KMS-11 (cell line): ENCODE measurements at regions not wholly inside any gene's neighbourhood (a gene's known extent, or its start where the extent isn't known, plus 50 kb on each side); places are given as distances from the start of the nearest gene placed in this dataset.
"Not testable (repeated sequence)": the region's sequence is repeated elsewhere in the genome, so short reads cannot be mapped to it uniquely, and the experiment has no call there.

ENCODE experiments used
- H2AFZ ChIP-seq: fragments of 200-600 bp; sonication (generic); 2 replicates; pipeline ENCODE4 v1.6.1; 2016; ENCODE audit warnings: antibody characterized with exemption, mixed run types, low read depth
- H3K27ac ChIP-seq: fragments of 200-600 bp; sonication (generic); 2 replicates; pipeline ENCODE4 v1.6.1; 2016; ENCODE audit warnings: mild to moderate bottlenecking, mixed run types
- H3K27me3 ChIP-seq: fragments of 200-600 bp; sonication (generic); 2 replicates; pipeline ENCODE4 v1.6.1; 2017; ENCODE audit warnings: mild to moderate bottlenecking, low read depth, mixed run types, moderate library complexity; ENCODE audit not compliant: insufficient read depth
- H3K36me3 ChIP-seq: fragments of 200-600 bp; sonication (generic); 2 replicates; pipeline ENCODE4 v1.6.1; 2017; ENCODE audit warnings: mild to moderate bottlenecking, mixed run types; ENCODE audit not compliant: insufficient read depth
- H3K4me1 ChIP-seq: fragments of 200-600 bp; sonication (generic); 2 replicates; pipeline ENCODE4 v1.6.1; 2016; ENCODE audit warnings: mild to moderate bottlenecking, low read depth, mixed run types; ENCODE audit not compliant: poor library complexity, severe bottlenecking
- H3K4me2 ChIP-seq: fragments of 200-600 bp; sonication (generic); 2 replicates; pipeline ENCODE4 v1.7.0; 2016; ENCODE audit warnings: mild to moderate bottlenecking, mixed run types
- H3K4me3 ChIP-seq: fragments of 200-600 bp; sonication (generic); IDR thresholded peaks from 2 replicates; pipeline ENCODE4 v1.6.1; 2017; ENCODE audit warnings: low read depth, low read length, mixed read lengths; ENCODE audit not compliant: insufficient read depth
- H3K79me2 ChIP-seq: fragments of 200-600 bp; sonication (generic); 2 replicates; pipeline ENCODE4 v1.6.1; 2016; ENCODE audit warnings: low read depth, mixed run types; ENCODE audit not compliant: insufficient read depth
- H3K9ac ChIP-seq: fragments of 200-600 bp; sonication (generic); 2 replicates; pipeline ENCODE4 v1.6.1; 2016; ENCODE audit warnings: mild to moderate bottlenecking, mixed run types
- H4K20me1 ChIP-seq: fragments of 200-600 bp; sonication (generic); 2 replicates; pipeline ENCODE4 v1.6.1; 2016; ENCODE audit warnings: mild to moderate bottlenecking, mixed run types; ENCODE audit not compliant: insufficient read depth
- TF ChIP-seq, protein P1 (sequence below): fragments of 200-600 bp; sonication (generic); conservative IDR thresholded peaks from 2 replicates; pipeline ENCODE4 v1.6.1; 2017; ENCODE audit warnings: low read depth, mild to moderate bottlenecking, antibody characterized with exemption, low read length, moderate library complexity, mixed read lengths

DNA sequence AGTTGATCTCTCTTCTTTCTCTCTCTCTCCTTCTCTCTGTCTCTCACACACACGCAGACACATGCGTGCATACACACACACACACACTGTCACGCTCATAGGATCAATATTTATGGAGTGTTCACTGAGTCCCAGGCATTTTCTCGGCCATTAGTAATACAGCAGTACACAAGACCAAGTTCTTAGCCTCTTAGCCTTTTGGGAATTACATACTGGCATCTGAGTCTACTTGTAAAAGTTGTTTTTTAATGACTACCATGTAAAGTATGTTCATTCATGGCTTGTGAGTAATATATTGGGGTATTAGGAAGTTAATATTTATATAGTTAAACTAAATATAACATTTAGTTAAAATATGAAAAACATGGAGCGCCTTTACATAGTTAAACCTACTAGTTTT lies 2406.1 kb upstream of the PCDH20 start:
- H3K36me3 ChIP-seq, H3K4me1 ChIP-seq, H3K27ac ChIP-seq, H3K4me3 ChIP-seq, H4K20me1 ChIP-seq, H3K27me3 ChIP-seq, H2AFZ ChIP-seq, H3K9ac ChIP-seq, H3K79me2 ChIP-seq, H3K4me2 ChIP-seq: not testable (repeated sequence)

- H3K4me3 ChIP-seq, H2AFZ ChIP-seq, H3K9ac ChIP-seq: not testable (repeated sequence)
Observed at GRCh38 chr13:63811428-63812004, 2395.9 kb upstream of the PCDH20 start.

GRCh38 chr13:63791134-63791533 lies 2375.5 kb upstream of the PCDH20 start:
- H3K27ac ChIP-seq, H3K4me2 ChIP-seq, H3K4me3 ChIP-seq, H4K20me1 ChIP-seq, H3K4me1 ChIP-seq, H3K79me2 ChIP-seq, H3K9ac ChIP-seq, H3K36me3 ChIP-seq, H2AFZ ChIP-seq, H3K27me3 ChIP-seq: not testable (repeated sequence)

More at GRCh38 chr13:63811428-63812004, 2395.9 kb upstream of the PCDH20 start:
- H3K79me2 ChIP-seq, H3K4me2 ChIP-seq, H3K4me1 ChIP-seq, H3K27me3 ChIP-seq, H3K27ac ChIP-seq, H3K36me3 ChIP-seq, H4K20me1 ChIP-seq: not testable (repeated sequence)

- Histone ChIP-seq H4K20me1 (no peaks in the 10 kb centered on the region), H2AFZ (no peak overlapping the region), H3K4me3 (no peak overlapping the region), H3K27me3 (no peaks in the 10 kb centered on the region), H3K79me2 (no peaks in the 10 kb centered on the region), H3K4me2 (no peak overlapping the region), H3K27ac (no peak overlapping the region), H3K4me1 (no peaks in the 10 kb centered on the region), H3K36me3 (no peaks in the 10 kb centered on the region), H3K9ac (no peak overlapping the region)
- TF ChIP-seq, protein P1, sequence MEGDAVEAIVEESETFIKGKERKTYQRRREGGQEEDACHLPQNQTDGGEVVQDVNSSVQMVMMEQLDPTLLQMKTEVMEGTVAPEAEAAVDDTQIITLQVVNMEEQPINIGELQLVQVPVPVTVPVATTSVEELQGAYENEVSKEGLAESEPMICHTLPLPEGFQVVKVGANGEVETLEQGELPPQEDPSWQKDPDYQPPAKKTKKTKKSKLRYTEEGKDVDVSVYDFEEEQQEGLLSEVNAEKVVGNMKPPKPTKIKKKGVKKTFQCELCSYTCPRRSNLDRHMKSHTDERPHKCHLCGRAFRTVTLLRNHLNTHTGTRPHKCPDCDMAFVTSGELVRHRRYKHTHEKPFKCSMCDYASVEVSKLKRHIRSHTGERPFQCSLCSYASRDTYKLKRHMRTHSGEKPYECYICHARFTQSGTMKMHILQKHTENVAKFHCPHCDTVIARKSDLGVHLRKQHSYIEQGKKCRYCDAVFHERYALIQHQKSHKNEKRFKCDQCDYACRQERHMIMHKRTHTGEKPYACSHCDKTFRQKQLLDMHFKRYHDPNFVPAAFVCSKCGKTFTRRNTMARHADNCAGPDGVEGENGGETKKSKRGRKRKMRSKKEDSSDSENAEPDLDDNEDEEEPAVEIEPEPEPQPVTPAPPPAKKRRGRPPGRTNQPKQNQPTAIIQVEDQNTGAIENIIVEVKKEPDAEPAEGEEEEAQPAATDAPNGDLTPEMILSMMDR = no peak
Observed at GRCh38 chr13:63774133-63774532, 2358.5 kb upstream of the PCDH20 start.

DNA sequence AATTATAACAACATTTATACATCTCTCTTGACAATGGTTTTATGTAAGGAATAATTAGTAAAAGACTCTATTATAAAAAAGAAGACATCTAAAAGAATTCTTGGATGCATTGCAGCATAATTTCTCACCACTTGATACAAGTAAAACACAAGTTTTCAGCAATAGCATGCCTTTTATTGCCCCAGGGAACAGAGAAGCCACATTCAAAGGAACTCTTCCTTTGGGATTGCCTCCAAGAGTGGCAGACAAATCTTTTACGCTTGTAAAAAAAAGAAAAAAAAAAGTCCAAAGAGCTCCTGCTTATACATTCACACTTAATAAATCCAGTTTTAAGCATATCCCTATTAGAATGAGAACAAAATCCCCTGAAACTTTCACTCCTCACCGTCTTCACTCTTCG lies 2357.8 kb upstream of the PCDH20 start:
- Histone ChIP-seq H3K27me3 (no peaks in the 10 kb centered on the region), H3K4me1 (no peaks in the 10 kb centered on the region), H3K4me3 (no peak overlapping the region), H3K9ac (no peak overlapping the region), H3K4me2 (no peak overlapping the region), H3K36me3 (no peaks in the 10 kb centered on the region), H2AFZ (no peak overlapping the region), H3K27ac (no peak overlapping the region), H4K20me1 (no peaks in the 10 kb centered on the region), H3K79me2 (no peaks in the 10 kb centered on the region)
- TF ChIP-seq, protein P1 = no peak

DNA sequence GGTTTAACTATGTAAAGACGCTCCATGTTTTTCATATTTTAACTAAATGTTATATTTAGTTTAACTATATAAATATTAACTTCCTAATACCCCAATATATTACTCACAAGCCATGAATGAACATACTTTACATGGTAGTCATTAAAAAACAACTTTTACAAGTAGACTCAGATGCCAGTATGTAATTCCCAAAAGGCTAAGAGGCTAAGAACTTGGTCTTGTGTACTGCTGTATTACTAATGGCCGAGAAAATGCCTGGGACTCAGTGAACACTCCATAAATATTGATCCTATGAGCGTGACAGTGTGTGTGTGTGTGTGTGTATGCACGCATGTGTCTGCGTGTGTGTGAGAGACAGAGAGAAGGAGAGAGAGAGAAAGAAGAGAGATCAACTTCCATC lies 2342.0 kb upstream of the PCDH20 start:
- H3K4me2 ChIP-seq, H3K36me3 ChIP-seq, H2AFZ ChIP-seq, H3K79me2 ChIP-seq, H3K27ac ChIP-seq, H3K27me3 ChIP-seq, H3K9ac ChIP-seq, H4K20me1 ChIP-seq, H3K4me1 ChIP-seq, H3K4me3 ChIP-seq: not testable (repeated sequence)

GRCh38 chr13:63749857-63750256 lies 2334.2 kb upstream of the PCDH20 start:
- H2AFZ ChIP-seq, H3K4me3 ChIP-seq, H3K9ac ChIP-seq, H3K4me1 ChIP-seq, H3K36me3 ChIP-seq, H3K27me3 ChIP-seq, H3K4me2 ChIP-seq, H4K20me1 ChIP-seq, H3K27ac ChIP-seq, H3K79me2 ChIP-seq: not testable (repeated sequence)

GRCh38 chr13:63741814-63742101 lies 2326.1 kb upstream of the PCDH20 start:
- not testable (repeated sequence) for H3K36me3 ChIP-seq, H3K9ac ChIP-seq, H3K79me2 ChIP-seq, H2AFZ ChIP-seq, H3K27me3 ChIP-seq, H3K4me2 ChIP-seq, H3K4me1 ChIP-seq, H3K4me3 ChIP-seq, H3K27ac ChIP-seq, H4K20me1 ChIP-seq
